ENCODE measurements at regions not wholly inside any gene's neighbourhood (a gene's known extent, or its start where the extent isn't known, plus 50 kb on each side); places are given as distances from the start of the nearest gene placed in this dataset.

DNA sequence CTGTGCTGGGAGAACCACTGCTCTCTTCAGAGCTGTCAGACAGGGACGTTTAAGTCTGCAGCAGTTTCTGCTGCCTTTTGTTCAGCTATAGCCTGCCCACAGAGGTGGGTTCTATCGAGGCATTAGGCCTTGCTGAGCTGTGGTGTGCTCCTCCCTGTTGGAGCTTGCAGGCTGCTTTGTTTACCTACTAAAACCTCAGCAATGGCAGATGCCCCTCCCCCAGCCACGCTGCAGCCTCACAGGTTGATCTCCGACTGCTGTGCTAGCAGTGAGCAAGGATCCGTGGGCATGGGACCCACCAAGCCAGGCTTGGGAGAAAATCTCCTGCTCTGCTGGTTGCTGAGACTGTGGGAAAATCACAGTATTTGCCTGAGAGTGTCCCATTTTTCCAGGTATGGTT, 133.8 kb upstream of the UBQLN2 start:
- TF ChIP-seq, protein P1, sequence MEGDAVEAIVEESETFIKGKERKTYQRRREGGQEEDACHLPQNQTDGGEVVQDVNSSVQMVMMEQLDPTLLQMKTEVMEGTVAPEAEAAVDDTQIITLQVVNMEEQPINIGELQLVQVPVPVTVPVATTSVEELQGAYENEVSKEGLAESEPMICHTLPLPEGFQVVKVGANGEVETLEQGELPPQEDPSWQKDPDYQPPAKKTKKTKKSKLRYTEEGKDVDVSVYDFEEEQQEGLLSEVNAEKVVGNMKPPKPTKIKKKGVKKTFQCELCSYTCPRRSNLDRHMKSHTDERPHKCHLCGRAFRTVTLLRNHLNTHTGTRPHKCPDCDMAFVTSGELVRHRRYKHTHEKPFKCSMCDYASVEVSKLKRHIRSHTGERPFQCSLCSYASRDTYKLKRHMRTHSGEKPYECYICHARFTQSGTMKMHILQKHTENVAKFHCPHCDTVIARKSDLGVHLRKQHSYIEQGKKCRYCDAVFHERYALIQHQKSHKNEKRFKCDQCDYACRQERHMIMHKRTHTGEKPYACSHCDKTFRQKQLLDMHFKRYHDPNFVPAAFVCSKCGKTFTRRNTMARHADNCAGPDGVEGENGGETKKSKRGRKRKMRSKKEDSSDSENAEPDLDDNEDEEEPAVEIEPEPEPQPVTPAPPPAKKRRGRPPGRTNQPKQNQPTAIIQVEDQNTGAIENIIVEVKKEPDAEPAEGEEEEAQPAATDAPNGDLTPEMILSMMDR (conservative IDR thresholded peaks at IDR 0.05 in 1 of 2, IDR thresholded peaks at IDR 0.05 in 1 of 2; ENCODE audit: extremely low read depth in 1 of 2, insufficient read depth in 1 of 2, low read depth in 1 of 2, low read length in 2 of 2): no peak
- TF ChIP-seq EZH2 (IDR thresholded peaks at IDR 0.05; ENCODE audit: borderline replicate concordance, low read length): no peak

Data from mammary epithelial cell (primary cell).